Astrocyte of the cerebellum (primary cell): ENCODE measurements at regions not wholly inside any gene's neighbourhood (a gene's known extent, or its start where the extent isn't known, plus 50 kb on each side); places are given as distances from the start of the nearest gene placed in this dataset.

Experiments
- DNase-seq: peaks from one replicate; pipeline ENCODE4 v3.0.0-alpha.2; 2011; ENCODE audit warnings: low read depth
- H3K4me3 ChIP-seq: 2 replicates; pipeline ENCODE4 v1.5.1; 2011; ENCODE audit warnings: mild to moderate bottlenecking, low read depth, low read length, moderate library complexity
- in situ Hi-C: cut with HindIII; loops from 2 replicates; pipeline ENCODE4 v1.10.0; 2017; ENCODE audit warnings: low sequenced_read_pairs
- TF ChIP-seq, protein P1 (sequence below): IDR thresholded peaks from 2 replicates; pipeline ENCODE4 v1.5.1; 2012; ENCODE audit warnings: low read length, low read depth, moderate library complexity, mild to moderate bottlenecking; ENCODE audit errors: missing control alignments

DNA sequence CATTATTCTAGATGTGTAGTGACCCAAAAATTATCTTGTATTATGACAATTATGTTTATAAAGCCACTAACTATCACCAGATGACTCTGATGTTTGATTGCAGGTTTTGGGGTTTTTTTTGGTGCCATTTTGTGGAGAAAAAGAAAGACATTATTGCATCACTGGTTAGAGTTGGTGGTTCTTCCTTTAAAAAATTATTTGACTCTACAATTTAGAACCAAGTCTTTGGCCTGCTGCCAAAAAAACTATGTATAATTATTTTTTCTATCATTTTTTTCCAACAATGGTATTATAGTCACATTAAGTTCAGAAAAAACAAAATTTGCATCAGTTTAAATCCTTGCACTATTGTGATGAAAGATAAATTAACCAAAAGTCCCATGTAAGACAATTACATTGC, 258.6 kb upstream of the GRM7 start:
- TF ChIP-seq, protein P1, sequence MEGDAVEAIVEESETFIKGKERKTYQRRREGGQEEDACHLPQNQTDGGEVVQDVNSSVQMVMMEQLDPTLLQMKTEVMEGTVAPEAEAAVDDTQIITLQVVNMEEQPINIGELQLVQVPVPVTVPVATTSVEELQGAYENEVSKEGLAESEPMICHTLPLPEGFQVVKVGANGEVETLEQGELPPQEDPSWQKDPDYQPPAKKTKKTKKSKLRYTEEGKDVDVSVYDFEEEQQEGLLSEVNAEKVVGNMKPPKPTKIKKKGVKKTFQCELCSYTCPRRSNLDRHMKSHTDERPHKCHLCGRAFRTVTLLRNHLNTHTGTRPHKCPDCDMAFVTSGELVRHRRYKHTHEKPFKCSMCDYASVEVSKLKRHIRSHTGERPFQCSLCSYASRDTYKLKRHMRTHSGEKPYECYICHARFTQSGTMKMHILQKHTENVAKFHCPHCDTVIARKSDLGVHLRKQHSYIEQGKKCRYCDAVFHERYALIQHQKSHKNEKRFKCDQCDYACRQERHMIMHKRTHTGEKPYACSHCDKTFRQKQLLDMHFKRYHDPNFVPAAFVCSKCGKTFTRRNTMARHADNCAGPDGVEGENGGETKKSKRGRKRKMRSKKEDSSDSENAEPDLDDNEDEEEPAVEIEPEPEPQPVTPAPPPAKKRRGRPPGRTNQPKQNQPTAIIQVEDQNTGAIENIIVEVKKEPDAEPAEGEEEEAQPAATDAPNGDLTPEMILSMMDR: no peak
- no peak overlapping the region for H3K4me3 ChIP-seq
- DNase-seq: no peak
- in situ Hi-C loops: no loop called here

DNA sequence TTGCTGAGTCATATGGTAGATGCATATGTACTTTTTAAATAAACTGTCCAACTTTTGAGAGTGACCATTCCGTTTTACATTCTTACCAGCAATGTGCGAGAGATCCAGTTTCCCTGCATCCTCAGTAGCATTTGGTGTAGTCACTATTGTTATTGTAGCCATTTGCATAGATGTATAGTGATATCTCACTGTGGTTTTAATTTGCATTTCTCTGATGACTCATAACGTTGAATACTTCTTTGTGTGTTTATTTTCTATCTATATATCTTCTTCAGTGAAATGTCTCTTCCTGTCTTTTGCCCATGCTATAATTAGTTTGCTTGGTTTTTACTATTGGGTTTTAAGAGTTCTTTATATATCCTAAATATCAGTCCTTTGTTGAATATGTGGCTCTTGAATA, 255.7 kb upstream of the GRM7 start:
- in situ Hi-C loops: no loop called here
- no peak for DNase-seq
- TF ChIP-seq, protein P1: no peak
- no peak overlapping the region for H3K4me3 ChIP-seq

- TF ChIP-seq, protein P1: no peak
These were observed 252.1 kb upstream of the GRM7 start for GRCh38 chr3:6608843-6609242.

DNA sequence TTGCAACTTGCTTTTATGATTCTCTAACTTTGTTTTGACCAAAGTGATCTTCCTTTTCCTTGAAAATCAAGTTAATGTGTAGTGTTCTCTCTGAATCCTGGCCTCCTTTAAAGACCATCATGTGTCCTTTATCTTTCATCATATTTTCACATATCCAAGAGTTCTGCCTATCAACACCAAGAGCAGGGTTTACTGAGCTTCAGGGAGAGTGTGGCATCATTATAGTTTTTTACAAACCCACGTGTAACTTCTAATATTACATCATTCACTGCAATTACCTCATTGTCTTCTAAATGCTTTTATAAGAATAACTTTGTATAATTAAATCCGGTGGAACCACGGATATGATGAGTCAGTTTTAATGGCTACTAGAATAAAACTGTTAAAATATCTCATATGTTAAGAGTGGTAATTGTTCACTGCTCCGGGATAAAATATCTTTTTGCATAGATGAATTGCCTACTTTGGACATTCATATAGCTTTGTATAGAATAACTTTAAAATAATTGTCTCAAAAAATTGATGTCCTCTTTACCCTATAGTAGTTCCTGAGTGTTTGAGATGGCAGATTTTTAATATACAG, 248.8 kb upstream of the GRM7 start:
- H3K4me3 ChIP-seq: no peak overlapping the region
- in situ Hi-C loops: no loop called here
- no peak for DNase-seq
- TF ChIP-seq, protein P1: no peak

More at GRCh38 chr3:6608843-6609242, 252.1 kb upstream of the GRM7 start:
- no peak for DNase-seq
- in situ Hi-C loops: no loop called here
- no peak overlapping the region for H3K4me3 ChIP-seq

- in situ Hi-C loops: no loop called here
- TF ChIP-seq, protein P1: no peak
- H3K4me3 ChIP-seq: no peak overlapping the region
- no peak for DNase-seq
These were observed 238.7 kb upstream of the GRM7 start for GRCh38 chr3:6622260-6622659.

DNA sequence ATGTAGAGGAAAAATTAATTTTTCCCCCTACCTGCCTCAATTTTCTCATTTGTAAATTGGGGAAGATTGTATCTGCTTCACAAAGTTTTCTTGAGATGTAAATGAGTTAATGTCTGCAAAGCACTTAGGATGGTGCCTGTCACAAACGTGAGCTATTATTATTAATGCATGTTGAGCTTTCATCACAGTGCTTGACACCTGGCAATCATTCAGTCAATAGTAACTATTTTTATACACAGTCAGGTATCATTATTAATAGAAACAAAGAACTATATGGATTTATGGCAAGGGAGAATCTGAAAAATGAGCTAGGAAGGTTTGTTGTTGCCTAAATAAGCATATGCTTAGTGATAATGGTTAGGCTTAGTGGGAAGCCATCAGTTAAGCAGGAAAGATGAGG, 238.2 kb upstream of the GRM7 start:
- H3K4me3 ChIP-seq: no peak overlapping the region
- TF ChIP-seq, protein P1: no peak
- no peak for DNase-seq
- in situ Hi-C loops: no loop called here
